HL-60 (cell line): ENCODE measurements at regions not wholly inside any gene's neighbourhood (a gene's known extent, or its start where the extent isn't known, plus 50 kb on each side); places are given as distances from the start of the nearest gene placed in this dataset.

ENCODE experiments used
- CTCF ChIP-seq: IDR thresholded peaks from one replicate; pipeline ENCODE4 v1.5.1; 2011; ENCODE audit warnings: low read length, control low read depth, inconsistent platforms; ENCODE audit not compliant: insufficient read depth
- POLR2AphosphoS5 ChIP-seq: IDR thresholded peaks from 2 replicates; pipeline ENCODE4 v1.6.1; 2012; ENCODE audit warnings: low read depth
- REST ChIP-seq: IDR thresholded peaks from 2 replicates; pipeline ENCODE4 v1.6.1; 2012; ENCODE audit warnings: low read depth; ENCODE audit not compliant: insufficient replicate concordance
- SPI1 ChIP-seq: IDR thresholded peaks from 2 replicates; pipeline ENCODE4 v1.6.1; 2012; ENCODE audit warnings: low read depth, mild to moderate bottlenecking, borderline replicate concordance

- no peak for TF ChIP-seq CTCF
- no peak for TF ChIP-seq POLR2AphosphoS5
- no peak for TF ChIP-seq REST
- TF ChIP-seq SPI1 = no peak
These were observed 147.6 kb upstream of the TNR start for GRCh38 chr1:175890958-175891357.
